ENCODE measurements at regions not wholly inside any gene's neighbourhood (a gene's known extent, or its start where the extent isn't known, plus 50 kb on each side); places are given as distances from the start of the nearest gene placed in this dataset.

DNA sequence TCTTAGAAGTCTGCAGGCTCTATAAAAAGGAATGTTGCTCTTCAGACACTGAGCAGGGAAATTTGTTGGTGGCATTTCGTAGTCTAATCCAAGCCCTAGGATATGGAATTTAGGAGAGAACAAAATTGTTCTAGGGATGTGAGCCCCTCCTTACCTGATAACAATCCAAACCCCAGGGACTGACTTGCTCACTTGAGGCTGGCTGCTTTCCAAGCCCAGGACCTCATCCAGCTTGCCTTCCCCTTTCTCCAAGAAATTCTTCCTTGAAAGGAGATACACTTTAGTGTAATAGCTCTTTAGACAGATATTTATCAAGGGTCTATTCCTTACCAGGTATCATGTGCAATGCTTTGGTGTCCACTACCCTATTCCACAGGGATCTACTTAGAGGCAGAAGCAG lies 279.8 kb downstream of the C1D start:
- H3K9me3 Mint-ChIP-seq: peaks cover 0 to 4% of the 10 kb centered on the region in 2 donors
- DNase-seq (ENCODE audit: low spot score in 2 of 2) (no peak), ATAC-seq (no peak)
- no peaks in the 10 kb centered on the region for H3K36me3 Mint-ChIP-seq
- no peak overlapping the region for H3K27ac Mint-ChIP-seq

- no peak overlapping the region for H3K27ac Mint-ChIP-seq
- no peaks in the 10 kb centered on the region for H3K36me3 Mint-ChIP-seq
- no peak for DNase-seq (ENCODE audit: low spot score in 2 of 2)
Observed at GRCh38 chr2:67790622-67791021, 272.2 kb downstream of the C1D start.

GRCh38 chr2:67792191-67792590 lies 270.6 kb downstream of the C1D start:
- no peak for DNase-seq (ENCODE audit: low spot score in 2 of 2)
- no peak for ATAC-seq
- Mint-ChIP-seq H3K36me3 (no peaks in the 10 kb centered on the region), H3K9me3 (no peaks in the 10 kb centered on the region), H3K27ac (no peak overlapping the region)

More at GRCh38 chr2:67790622-67791021, 272.2 kb downstream of the C1D start:
- no peaks in the 10 kb centered on the region for H3K9me3 Mint-ChIP-seq
- ATAC-seq: no peak

- Mint-ChIP-seq H3K36me3 (no peaks in the 10 kb centered on the region), H3K9me3 (no peaks in the 10 kb centered on the region), H3K27ac (no peak overlapping the region)
- DNase-seq (ENCODE audit: low spot score in 2 of 2): no peak
- no peak for ATAC-seq
Observed at GRCh38 chr2:67792681-67793091, 270.1 kb downstream of the C1D start.

DNA sequence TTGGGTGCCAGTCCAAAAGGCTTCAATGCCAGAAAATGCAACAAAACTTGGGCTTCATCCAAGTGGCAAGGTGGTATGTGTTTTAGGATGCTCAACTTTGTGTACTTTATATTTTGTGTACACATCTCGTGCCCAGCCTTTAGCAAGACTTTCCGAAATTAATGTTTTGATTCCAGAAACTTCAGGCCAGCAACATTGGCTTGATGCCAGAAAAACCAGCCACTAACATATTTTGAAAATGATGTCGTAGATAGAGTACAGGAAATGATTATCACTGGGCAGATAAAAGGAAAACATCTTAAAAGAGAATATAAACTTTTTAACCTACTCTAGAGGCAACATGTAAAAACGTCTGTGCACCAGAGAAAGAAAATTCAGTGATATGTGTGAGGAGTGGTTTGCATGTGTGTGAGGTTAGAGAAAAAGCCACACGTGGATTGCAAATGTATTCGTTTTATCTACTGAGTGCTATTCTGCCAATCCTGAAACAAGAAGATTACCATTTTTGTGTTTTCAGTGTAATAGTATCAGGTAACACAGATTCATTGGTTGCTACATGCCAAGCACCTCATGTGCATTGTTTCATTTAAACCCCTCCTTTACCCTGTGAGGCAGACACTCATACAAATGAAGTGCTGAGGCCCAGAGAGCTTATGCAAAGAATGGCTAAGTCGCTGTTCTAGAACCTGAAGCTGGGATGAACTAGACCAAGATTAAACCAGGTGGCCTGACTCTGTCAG lies 264.8 kb downstream of the C1D start:
- Mint-ChIP-seq H3K9me3 (no peaks in the 10 kb centered on the region), H3K36me3 (no peaks in the 10 kb centered on the region), H3K27ac (no peak overlapping the region)
- ATAC-seq (no peak), DNase-seq (ENCODE audit: low spot score in 2 of 2) (no peak)

DNA sequence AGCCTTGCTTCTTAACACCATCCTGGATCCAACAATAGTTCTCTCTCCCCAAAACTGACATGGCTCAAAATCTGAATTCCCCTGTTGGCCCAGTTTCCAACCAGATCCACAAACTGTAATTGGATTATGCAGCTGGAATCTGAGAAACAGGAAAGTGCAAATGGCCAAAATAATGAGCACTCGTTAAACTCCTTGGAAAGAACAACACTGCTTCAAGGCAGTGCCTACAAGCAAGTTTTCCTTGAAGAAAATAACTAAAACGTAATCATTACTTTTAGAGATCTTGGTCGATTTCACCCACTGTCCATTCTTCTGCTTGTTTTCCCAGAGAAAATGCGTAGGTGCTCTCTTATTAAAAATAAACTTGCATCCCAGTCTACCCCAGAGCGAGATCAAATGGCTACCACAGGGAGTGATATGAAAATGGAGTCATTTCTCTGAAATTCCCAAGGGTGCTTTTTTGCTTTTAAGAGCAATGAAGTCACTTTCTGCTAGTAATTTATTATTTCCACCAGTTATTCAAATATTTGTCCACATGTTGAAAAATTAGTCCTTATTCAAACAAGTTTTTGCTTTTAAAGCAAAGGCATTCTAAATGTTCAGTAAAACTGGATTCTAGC lies 264.2 kb downstream of the C1D start:
- DNase-seq (ENCODE audit: low spot score in 2 of 2) (no peak), ATAC-seq (no peak)
- peaks cover 0 to 2% of the 10 kb centered on the region in 2 donors for H3K9me3 Mint-ChIP-seq
- H3K36me3 Mint-ChIP-seq: no peaks in the 10 kb centered on the region
- H3K27ac Mint-ChIP-seq: no peak overlapping the region

- H3K9me3 Mint-ChIP-seq: peaks cover 0 to 3% of the 10 kb centered on the region in 2 donors
- DNase-seq (ENCODE audit: low spot score in 2 of 2) (no peak), ATAC-seq (no peak)
- no peak overlapping the region for H3K27ac Mint-ChIP-seq
- no peaks in the 10 kb centered on the region for H3K36me3 Mint-ChIP-seq
Observed at GRCh38 chr2:67799886-67800285, 262.9 kb downstream of the C1D start.

DNA sequence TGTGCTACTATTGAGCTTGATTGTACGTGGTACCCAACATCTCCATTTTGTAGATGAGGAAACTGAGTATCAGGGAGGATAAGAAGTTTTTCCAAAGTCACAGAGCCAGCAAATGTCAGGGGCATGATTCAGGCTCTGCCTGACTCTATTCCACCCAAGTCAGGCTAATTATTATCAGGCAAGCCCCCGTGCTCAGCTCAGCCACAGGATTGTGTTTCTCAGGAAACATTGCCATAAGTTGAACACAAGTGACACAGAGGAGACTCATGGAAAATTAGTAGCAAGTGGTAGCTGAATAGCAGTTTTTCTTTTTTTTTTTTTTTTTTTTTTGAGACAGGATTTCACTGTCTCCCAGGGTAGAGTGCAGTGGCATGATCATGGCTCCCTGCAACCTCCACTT lies 260.5 kb downstream of the C1D start:
- Mint-ChIP-seq H3K27ac (no peak overlapping the region), H3K9me3 (peaks cover 3 to 7% of the 10 kb centered on the region in 2 donors), H3K36me3 (no peaks in the 10 kb centered on the region)
- ATAC-seq (no peak), DNase-seq (ENCODE audit: low spot score in 2 of 2) (no peak)

DNA sequence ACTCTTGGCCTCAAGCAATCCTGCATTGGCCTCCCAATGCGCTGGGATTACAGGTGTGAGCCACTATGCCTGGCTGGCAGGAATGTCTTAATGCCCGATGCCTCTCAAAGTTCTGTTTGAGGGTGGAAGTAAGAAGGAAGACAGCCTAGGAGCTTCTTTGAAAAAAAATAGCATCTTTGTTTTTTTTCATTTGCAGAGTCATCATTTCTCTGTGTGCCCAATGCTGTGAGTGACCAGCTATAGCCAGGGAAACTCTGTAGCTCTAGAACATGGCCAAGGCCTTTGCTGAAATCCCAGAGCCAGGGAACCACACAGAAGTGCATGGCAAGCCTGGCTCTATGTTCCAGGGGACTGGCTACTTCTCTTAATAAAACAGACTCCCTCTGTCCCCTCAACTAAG lies 260.0 kb downstream of the C1D start:
- ATAC-seq (no peak), DNase-seq (ENCODE audit: low spot score in 2 of 2) (no peak)
- Mint-ChIP-seq H3K27ac (no peak overlapping the region), H3K9me3 (peaks cover 5 to 9% of the 10 kb centered on the region in 2 donors), H3K36me3 (peaks cover 0 to under 1% of the 10 kb centered on the region in 2 donors)

- no peak for DNase-seq (ENCODE audit: low spot score in 2 of 2)
- peaks cover 0 to 7% of the 10 kb centered on the region in 2 donors for H3K36me3 Mint-ChIP-seq
- ATAC-seq: no peak
- H3K27ac Mint-ChIP-seq: no peak overlapping the region
- peaks cover 16 to 27% of the 10 kb centered on the region in 2 donors for H3K9me3 Mint-ChIP-seq
Observed at GRCh38 chr2:67806816-67807215, 256.0 kb downstream of the C1D start.

DNA sequence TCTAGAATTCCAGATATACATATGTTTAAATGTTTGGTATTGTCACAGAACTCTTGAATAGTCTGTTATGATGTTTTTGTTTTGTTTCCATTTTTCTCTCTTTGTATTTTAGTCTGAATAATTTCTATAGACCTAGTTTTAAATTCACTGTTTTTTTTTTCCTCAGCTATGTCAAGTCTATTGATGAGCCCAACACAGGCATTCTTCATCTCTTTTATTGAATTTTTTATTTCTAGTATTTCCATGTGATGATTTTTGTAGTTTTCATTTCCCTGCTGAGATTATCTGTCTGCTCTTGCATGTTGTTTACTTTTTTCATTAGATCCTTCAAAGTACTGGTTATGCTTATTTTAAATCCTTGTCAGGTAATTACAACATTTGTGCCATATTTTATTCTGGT lies 254.7 kb downstream of the C1D start:
- ATAC-seq (no peak), DNase-seq (ENCODE audit: low spot score in 2 of 2) (no peak)
- Mint-ChIP-seq H3K36me3 (peaks cover 0 to 7% of the 10 kb centered on the region in 2 donors), H3K27ac (no peak overlapping the region), H3K9me3 (peaks cover 21 to 28% of the 10 kb centered on the region in 2 donors)

GRCh38 chr2:67812682-67813081 lies 250.1 kb downstream of the C1D start:
- Mint-ChIP-seq H3K36me3 (peaks cover 0 to 7% of the 10 kb centered on the region in 2 donors), H3K27ac (no peak overlapping the region), H3K9me3 (peaks cover 18 to 20% of the 10 kb centered on the region in 2 donors)
- DNase-seq (ENCODE audit: low spot score in 2 of 2): no peak
- no peak for ATAC-seq

DNA sequence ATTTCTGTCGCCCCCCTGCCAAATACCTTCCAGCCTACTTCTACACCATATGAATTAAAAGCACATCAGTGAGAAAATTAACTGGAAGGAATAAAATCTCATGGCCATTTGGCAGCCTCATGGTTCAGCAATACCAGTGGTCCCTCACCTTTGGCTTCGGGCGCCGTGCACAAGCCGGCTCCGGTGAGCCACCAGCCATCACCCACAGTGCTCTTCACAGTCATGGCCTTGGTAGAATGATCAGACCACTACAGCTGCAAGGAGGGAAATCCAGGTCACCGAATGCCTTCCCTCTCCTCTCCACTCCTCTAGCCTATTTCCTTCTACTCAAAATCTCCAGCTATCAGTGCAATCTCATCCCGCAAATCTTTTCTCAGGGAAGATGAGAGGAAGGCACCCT lies 239.1 kb downstream of the C1D start:
- H3K27ac Mint-ChIP-seq: no peak overlapping the region
- no peak for ATAC-seq

DNA sequence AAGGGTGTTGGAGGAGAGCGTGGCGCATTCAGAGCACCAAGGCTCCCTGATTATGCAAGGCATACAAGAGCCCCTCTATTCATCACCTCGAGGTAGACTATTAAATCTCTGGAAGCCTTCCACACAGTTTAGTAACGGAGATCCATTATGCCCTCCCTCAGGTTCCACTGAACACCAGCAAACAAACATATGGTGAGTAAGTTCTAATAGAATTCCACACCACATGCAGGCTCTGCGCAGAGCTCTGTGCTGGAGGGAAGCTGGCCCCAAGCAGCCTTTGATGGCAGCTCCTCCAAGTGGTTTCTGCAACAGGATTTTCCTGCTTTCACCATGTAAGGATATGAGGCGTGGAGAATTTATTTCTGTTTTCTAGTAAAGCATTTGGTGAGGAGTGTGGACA lies 238.6 kb downstream of the C1D start:
- DNase-seq (ENCODE audit: low spot score in 2 of 2) (no peak), ATAC-seq (no peak)
- peaks cover 4 to 9% of the 10 kb centered on the region in 2 donors for H3K9me3 Mint-ChIP-seq
- no peak overlapping the region for H3K27ac Mint-ChIP-seq
- no peaks in the 10 kb centered on the region for H3K36me3 Mint-ChIP-seq

More for the DNA sequence above, 239.1 kb downstream of the C1D start:
- Mint-ChIP-seq H3K9me3 (peaks cover 4 to 6% of the 10 kb centered on the region in 2 donors), H3K36me3 (no peaks in the 10 kb centered on the region)
- DNase-seq (ENCODE audit: low spot score in 2 of 2): no peak

DNA sequence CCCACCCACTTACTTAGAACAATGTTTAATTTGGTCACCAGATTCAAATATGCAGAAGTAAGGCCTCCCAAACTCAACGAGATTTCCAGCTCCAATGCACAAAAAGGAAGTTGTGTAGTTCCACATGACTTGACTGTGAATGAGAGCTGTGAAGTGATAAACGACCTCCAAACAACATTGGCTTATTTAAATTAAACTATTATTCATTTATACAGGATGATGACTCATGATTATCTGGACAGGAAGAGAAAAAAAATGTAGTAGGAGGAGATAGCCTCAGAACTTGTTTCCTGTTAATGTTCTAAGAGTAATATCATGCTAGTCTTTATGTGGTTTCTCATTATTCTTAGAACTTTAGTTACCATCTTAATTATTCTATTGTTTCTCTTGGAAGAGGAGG lies 237.3 kb downstream of the C1D start:
- DNase-seq (ENCODE audit: low spot score in 2 of 2): no peak
- no peak overlapping the region for H3K27ac Mint-ChIP-seq
- ATAC-seq: no peak
- peaks cover 4 to 9% of the 10 kb centered on the region in 2 donors for H3K9me3 Mint-ChIP-seq
- no peaks in the 10 kb centered on the region for H3K36me3 Mint-ChIP-seq

DNA sequence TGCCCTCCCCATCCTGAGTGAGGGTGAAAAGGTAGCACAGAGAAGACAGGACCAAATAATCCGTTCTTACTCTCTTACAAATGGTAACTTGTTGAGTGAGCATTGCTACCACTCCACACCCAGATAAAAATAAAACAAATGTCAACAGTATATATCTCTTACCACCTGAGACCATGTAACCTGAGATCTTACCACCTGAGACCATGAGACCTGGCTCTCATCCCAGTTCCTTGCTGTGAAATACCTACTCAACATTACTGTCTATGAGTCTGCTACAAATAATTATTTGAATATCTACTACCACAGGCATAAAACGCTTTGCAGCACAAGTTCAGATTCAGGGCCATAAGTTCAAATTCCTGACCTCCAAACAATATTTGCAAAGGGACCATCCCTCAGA lies 234.7 kb downstream of the C1D start:
- DNase-seq (ENCODE audit: low spot score in 2 of 2) (no peak), ATAC-seq (no peak)
- no peak overlapping the region for H3K27ac Mint-ChIP-seq
- H3K9me3 Mint-ChIP-seq: peaks cover 10 to 13% of the 10 kb centered on the region in 2 donors
- H3K36me3 Mint-ChIP-seq: no peaks in the 10 kb centered on the region

- H3K9me3 Mint-ChIP-seq: peaks cover 10 to 13% of the 10 kb centered on the region in 2 donors
- no peaks in the 10 kb centered on the region for H3K36me3 Mint-ChIP-seq
- no peak for ATAC-seq
- no peak overlapping the region for H3K27ac Mint-ChIP-seq
- DNase-seq (ENCODE audit: low spot score in 2 of 2): no peak
Observed at GRCh38 chr2:67829470-67829869, 233.3 kb downstream of the C1D start.

DNA sequence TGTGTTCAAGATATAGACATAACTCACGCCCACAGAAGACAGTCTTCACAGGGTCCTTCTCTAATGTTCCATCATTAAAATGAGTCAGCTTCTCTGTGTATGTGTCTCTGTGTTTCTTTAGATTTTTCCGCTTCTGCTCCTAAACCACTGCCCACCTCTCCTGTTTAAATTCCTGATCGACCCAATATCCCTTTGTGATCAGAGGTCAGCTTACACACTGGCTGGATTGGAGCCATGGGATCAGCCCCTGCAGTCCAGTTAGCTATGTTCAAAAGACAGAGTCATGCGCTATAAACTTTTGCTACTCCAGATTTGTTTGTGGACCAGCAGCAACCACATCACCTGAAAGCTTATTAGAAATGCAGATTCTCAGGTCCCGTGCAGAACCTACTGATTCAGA lies 229.2 kb downstream of the C1D start:
- DNase-seq (ENCODE audit: low spot score in 2 of 2) (no peak), ATAC-seq (no peak)
- peaks cover 6 to 9% of the 10 kb centered on the region in 2 donors for H3K9me3 Mint-ChIP-seq
- H3K36me3 Mint-ChIP-seq: no peaks in the 10 kb centered on the region
- no peak overlapping the region for H3K27ac Mint-ChIP-seq

Data from activated naive CD4-positive, alpha-beta T cell treated with anti-CD3 and anti-CD28 coated beads, Interleukin-2, amount 50 U/mL, for 72 hours (primary cell).